Transverse colon (tissue), 4 donors: ENCODE measurements at regions not wholly inside any gene's neighbourhood (a gene's known extent, or its start where the extent isn't known, plus 50 kb on each side); places are given as distances from the start of the nearest gene placed in this dataset.

ENCODE experiments used
- DNase-seq: peaks from one replicate; pipeline ENCODE4 v3.0.0-alpha.2; 2019
- H3K27ac ChIP-seq, 4 donors: fragments of 200-600 bp; sonication (generic); 2 replicates each; pipeline ENCODE4 v1.5.1; 2016 to 2018; ENCODE audit warnings: inconsistent platforms in 4 of 4
- H3K27me3 ChIP-seq: fragments of 200-600 bp; sonication (generic); 2 replicates; pipeline ENCODE4 v1.5.1; 2017; ENCODE audit warnings: inconsistent platforms
- H3K36me3 ChIP-seq, 4 donors: fragments of 200-600 bp; sonication (generic); 2 replicates each; pipeline ENCODE4 v1.5.1; 2017 to 2019; ENCODE audit warnings: inconsistent platforms in 4 of 4
- H3K4me1 ChIP-seq, 4 donors: fragments of 200-600 bp; sonication (generic); 2 replicates each; pipeline ENCODE4 v1.5.1; 2017 to 2020; ENCODE audit warnings: inconsistent platforms in 4 of 4
- H3K4me3 ChIP-seq, 4 donors: fragments of 200-600 bp; sonication (generic); 1 replicate in 1 of 4; 2 replicates in 3 of 4; pipeline versions ENCODE4 v1.5.1 to v1.6.1; 2017 to 2019; ENCODE audit warnings: inconsistent platforms in 4 of 4
- H3K9me3 ChIP-seq, 2 donors: fragments of 200-600 bp; sonication (generic); 2 replicates each; pipeline ENCODE4 v1.5.1; 2017 to 2019; ENCODE audit warnings: inconsistent platforms in 2 of 2
- EP300 ChIP-seq: sonication (generic); formaldehyde crosslinking; IDR thresholded peaks from one replicate; pipeline ENCODE4 v1.6.1; 2017; ENCODE audit warnings: antibody characterized with exemption, low read depth
- POLR2A ChIP-seq: fragments of 450-650 bp; IDR thresholded peaks from one replicate; pipeline ENCODE4 v1.6.1; 2016; ENCODE audit warnings: antibody characterized with exemption, mild to moderate bottlenecking, moderate library complexity
- POLR2AphosphoS5 ChIP-seq, 3 donors: sonication (generic); formaldehyde crosslinking; IDR thresholded peaks; one replicate each; pipeline ENCODE4 v1.6.1; 2016; ENCODE audit warnings: antibody characterized with exemption in 3 of 3
- WGBS, 2 donors: methylation state at CpG; one replicate each; pipeline ENCODE4 v1.1.5; 2018; ENCODE audit warnings: low coverage in 1 of 2; 5-methylcytosine and 5-hydroxymethylcytosine counted together
- in situ Hi-C, 4 donors: fragments of 200-750 bp; cut with MboI; loops; one replicate each; pipeline versions ENCODE4 v1.15.0 to v1.15.1; 2017; ENCODE audit warnings: low sequenced_read_pairs in 3 of 4, low pct_ligation_motif_present in 1 of 4, low pct_unique_long_range_greater_than_20kb in 1 of 4
- intact Hi-C: fragments of 100-400 bp; cut with DNase I; formaldehyde crosslinking; loops from one replicate; pipeline ENCODE4 v1.15.1; 2023; ENCODE audit warnings: low total_unique reads
- TF ChIP-seq, protein P1 (sequence below), 5 experiments: fragments of 200-600 bp in 3 of 5; fragments of 450-650 bp in 2 of 5; sonication (generic) in 3 of 5; IDR thresholded peaks; 1 replicate in 2 of 5; 2 replicates in 3 of 5; pipeline ENCODE4 v1.5.1; 2016 to 2017; ENCODE audit warnings: antibody characterized with exemption in 5 of 5, inconsistent platforms in 3 of 5, mild to moderate bottlenecking in 2 of 5, moderate library complexity in 1 of 5

DNA sequence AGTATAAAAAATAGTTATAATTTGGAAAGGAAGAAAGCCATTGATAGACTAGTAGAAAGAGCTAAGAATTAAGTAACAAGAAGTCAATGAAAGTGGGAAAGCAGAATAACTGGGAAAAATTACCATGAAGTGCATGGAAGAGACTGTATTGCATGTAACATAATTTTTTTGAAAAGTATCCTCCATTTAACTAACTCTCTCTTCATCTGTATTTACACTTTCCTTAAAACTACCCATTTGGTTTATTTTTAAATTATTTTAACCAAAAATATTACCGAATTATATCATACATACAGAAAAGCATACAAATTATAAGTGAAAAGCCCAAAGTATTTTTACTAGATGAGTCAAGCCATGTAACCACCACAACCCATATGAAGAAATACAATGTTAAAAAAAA, 1009.9 kb upstream of the SEMA6D start:
- no peaks in the 10 kb centered on the region for H3K4me1 ChIP-seq
- H3K4me3 ChIP-seq, result no peak overlapping the region
- H3K9me3 ChIP-seq, result no peaks in the 10 kb centered on the region
- intact Hi-C loops (no loop called here), in situ Hi-C loops (no loop called here)
- H3K27me3 ChIP-seq, result no peaks in the 10 kb centered on the region
- no peak overlapping the region for H3K27ac ChIP-seq
- DNase-seq, result no peak
- WGBS, 2 donors, result 85 to 89% methylated on average over 1 of the region's 1 CpG
- TF ChIP-seq EP300 (no peak), POLR2A (no peak), POLR2AphosphoS5 (IDR thresholded peaks at IDR 0.05) (no peak)
- TF ChIP-seq, protein P1, sequence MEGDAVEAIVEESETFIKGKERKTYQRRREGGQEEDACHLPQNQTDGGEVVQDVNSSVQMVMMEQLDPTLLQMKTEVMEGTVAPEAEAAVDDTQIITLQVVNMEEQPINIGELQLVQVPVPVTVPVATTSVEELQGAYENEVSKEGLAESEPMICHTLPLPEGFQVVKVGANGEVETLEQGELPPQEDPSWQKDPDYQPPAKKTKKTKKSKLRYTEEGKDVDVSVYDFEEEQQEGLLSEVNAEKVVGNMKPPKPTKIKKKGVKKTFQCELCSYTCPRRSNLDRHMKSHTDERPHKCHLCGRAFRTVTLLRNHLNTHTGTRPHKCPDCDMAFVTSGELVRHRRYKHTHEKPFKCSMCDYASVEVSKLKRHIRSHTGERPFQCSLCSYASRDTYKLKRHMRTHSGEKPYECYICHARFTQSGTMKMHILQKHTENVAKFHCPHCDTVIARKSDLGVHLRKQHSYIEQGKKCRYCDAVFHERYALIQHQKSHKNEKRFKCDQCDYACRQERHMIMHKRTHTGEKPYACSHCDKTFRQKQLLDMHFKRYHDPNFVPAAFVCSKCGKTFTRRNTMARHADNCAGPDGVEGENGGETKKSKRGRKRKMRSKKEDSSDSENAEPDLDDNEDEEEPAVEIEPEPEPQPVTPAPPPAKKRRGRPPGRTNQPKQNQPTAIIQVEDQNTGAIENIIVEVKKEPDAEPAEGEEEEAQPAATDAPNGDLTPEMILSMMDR (IDR thresholded peaks at IDR 0.05), result no peak
- no peaks in the 10 kb centered on the region for H3K36me3 ChIP-seq

DNA sequence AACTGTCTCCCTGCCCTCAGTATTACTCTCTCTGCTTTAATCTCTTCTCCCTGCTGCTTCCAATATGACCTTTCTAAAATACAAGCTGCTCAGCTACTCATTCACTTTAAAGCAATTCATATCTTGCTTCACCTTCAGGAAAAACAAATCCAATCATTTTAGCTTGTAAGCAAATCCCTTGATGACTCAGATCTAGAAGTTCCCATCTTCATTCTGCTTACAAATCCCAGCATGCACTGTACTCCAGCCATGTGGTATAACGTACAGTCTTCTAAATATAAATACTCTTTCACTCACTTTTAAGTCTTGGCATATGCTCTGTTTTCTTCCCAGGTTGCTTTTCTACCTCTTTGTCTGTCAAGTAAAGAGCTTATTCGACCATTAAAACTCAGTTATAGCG, 1009.1 kb upstream of the SEMA6D start:
- 52 to 60% methylated on average over 3 of the region's 3 CpGs for whole genome bisulfite sequencing, 2 donors
- no peak overlapping the region for H3K4me3 ChIP-seq
- H3K27ac ChIP-seq, result no peak overlapping the region
- H3K27me3 ChIP-seq, result no peaks in the 10 kb centered on the region
- H3K4me1 ChIP-seq, result no peaks in the 10 kb centered on the region
- in situ Hi-C loops, result no loop called here
- no peak for DNase-seq
- H3K36me3 ChIP-seq, result no peaks in the 10 kb centered on the region
- H3K9me3 ChIP-seq, result no peaks in the 10 kb centered on the region
- intact Hi-C loops, result no loop called here
- TF ChIP-seq, protein P1 (IDR thresholded peaks at IDR 0.05), result no peak
- TF ChIP-seq POLR2AphosphoS5 (IDR thresholded peaks at IDR 0.05), result no peak
- no peak for TF ChIP-seq EP300
- no peak for TF ChIP-seq POLR2A

GRCh38 chr15:46709460-46710083, 1007.7 kb upstream of the SEMA6D start:
- Histone ChIP-seq H3K4me3 (no peak overlapping the region), H3K36me3 (no peaks in the 10 kb centered on the region), H3K27ac (no peak overlapping the region), H3K4me1 (no peaks in the 10 kb centered on the region), H3K27me3 (no peaks in the 10 kb centered on the region), H3K9me3 (no peaks in the 10 kb centered on the region)
- in situ Hi-C loops (no loop called here), intact Hi-C loops (no loop called here)
- TF ChIP-seq, protein P1 (IDR thresholded peaks at IDR 0.05), result no peak
- no peak for TF ChIP-seq POLR2AphosphoS5 (IDR thresholded peaks at IDR 0.05)
- TF ChIP-seq EP300, result no peak
- no peak for TF ChIP-seq POLR2A
- DNase-seq, result no peak

- TF ChIP-seq EP300, result no peak
- TF ChIP-seq POLR2A, result no peak
- Histone ChIP-seq H3K4me1 (no peaks in the 10 kb centered on the region), H3K4me3 (no peak overlapping the region), H3K27me3 (no peaks in the 10 kb centered on the region), H3K27ac (no peak overlapping the region), H3K9me3 (no peaks in the 10 kb centered on the region), H3K36me3 (no peaks in the 10 kb centered on the region)
- intact Hi-C loops, result no loop called here
- WGBS, 2 donors, result 83 to 87% methylated on average over 2 to 6 of the region's 6 CpGs
- DNase-seq, result no peak
- in situ Hi-C loops, result no loop called here
Measured at GRCh38 chr15:46710401-46710960, 1006.8 kb upstream of the SEMA6D start.

GRCh38 chr15:46713045-46713444, 1004.3 kb upstream of the SEMA6D start:
- Histone ChIP-seq H3K4me3 (no peak overlapping the region), H3K9me3 (no peaks in the 10 kb centered on the region), H3K27ac (no peak overlapping the region), H3K36me3 (no peaks in the 10 kb centered on the region), H3K27me3 (no peaks in the 10 kb centered on the region), H3K4me1 (no peaks in the 10 kb centered on the region)
- TF ChIP-seq, protein P1 (IDR thresholded peaks at IDR 0.05), result no peak
- TF ChIP-seq POLR2AphosphoS5 (IDR thresholded peaks at IDR 0.05) (no peak), EP300 (no peak), POLR2A (no peak)
- in situ Hi-C loops (no loop called here), intact Hi-C loops (no loop called here)
- 60 to 67% methylated on average over 1 to 2 of the region's 2 CpGs for WGBS, 2 donors
- DNase-seq, result no peak
